SK-N-SH (cell line): ENCODE measurements at regions not wholly inside any gene's neighbourhood (a gene's known extent, or its start where the extent isn't known, plus 50 kb on each side); places are given as distances from the start of the nearest gene placed in this dataset.
"Not testable (repeated sequence)": the region's sequence is repeated elsewhere in the genome, so short reads cannot be mapped to it uniquely, and the experiment has no call there.

Source experiments
- FOXJ3 ChIP-seq: sonication (generic); formaldehyde crosslinking; IDR thresholded peaks from 2 replicates; pipeline ENCODE4 v1.5.1; 2020; ENCODE audit warnings: mild to moderate bottlenecking, missing genetic modification reagents
- TF ChIP-seq, protein P1 (sequence below): fragments of 200-600 bp; sonication (generic); IDR thresholded peaks from 2 replicates; pipeline ENCODE4 v1.6.1; 2017; ENCODE audit warnings: antibody characterized with exemption, mild to moderate bottlenecking, moderate library complexity
- TF ChIP-seq, protein P2 (sequence below): IDR thresholded peaks from 2 replicates; pipeline ENCODE4 v1.4.0; 2012; ENCODE audit warnings: low read depth
- TF ChIP-seq, protein P3 (sequence below): IDR thresholded peaks from 2 replicates; pipeline ENCODE4 v1.4.0; 2012; ENCODE audit warnings: low read depth, borderline replicate concordance

DNA sequence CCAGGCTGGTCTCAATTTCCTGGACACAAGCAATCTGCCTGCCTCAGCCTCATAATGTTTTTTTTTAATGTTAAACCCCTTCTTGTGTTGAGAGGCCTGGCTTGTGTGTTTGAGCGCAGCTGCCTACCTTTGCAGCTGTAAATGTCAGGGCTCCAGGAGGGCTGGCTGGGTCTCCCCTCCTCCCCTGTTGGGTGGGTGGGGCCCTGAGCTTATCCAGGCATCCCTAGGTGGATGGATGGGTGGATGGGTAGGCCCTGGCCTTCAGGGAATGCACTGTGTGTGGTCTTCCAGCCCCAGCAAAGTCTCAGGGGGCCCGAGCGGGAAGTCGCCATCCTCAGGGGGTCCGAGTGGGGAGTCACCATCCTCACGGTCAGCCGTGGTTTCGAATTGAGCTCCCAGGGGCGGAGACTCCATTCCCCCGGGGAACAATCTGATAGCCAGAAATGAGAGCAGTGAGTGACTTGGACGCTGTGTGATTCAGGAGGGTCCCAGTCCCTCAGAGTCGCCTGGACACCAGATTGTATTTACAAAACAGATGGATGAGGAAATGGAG lies 279.4 kb upstream of the PLGLB2 start:
- TF ChIP-seq, protein P1, sequence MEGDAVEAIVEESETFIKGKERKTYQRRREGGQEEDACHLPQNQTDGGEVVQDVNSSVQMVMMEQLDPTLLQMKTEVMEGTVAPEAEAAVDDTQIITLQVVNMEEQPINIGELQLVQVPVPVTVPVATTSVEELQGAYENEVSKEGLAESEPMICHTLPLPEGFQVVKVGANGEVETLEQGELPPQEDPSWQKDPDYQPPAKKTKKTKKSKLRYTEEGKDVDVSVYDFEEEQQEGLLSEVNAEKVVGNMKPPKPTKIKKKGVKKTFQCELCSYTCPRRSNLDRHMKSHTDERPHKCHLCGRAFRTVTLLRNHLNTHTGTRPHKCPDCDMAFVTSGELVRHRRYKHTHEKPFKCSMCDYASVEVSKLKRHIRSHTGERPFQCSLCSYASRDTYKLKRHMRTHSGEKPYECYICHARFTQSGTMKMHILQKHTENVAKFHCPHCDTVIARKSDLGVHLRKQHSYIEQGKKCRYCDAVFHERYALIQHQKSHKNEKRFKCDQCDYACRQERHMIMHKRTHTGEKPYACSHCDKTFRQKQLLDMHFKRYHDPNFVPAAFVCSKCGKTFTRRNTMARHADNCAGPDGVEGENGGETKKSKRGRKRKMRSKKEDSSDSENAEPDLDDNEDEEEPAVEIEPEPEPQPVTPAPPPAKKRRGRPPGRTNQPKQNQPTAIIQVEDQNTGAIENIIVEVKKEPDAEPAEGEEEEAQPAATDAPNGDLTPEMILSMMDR: not testable (repeated sequence)
- not testable (repeated sequence) for TF ChIP-seq FOXJ3 (CRISPR knock-in tag)
- TF ChIP-seq, protein P2, sequence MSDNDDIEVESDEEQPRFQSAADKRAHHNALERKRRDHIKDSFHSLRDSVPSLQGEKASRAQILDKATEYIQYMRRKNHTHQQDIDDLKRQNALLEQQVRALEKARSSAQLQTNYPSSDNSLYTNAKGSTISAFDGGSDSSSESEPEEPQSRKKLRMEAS: not testable (repeated sequence)
- TF ChIP-seq, protein P3, sequence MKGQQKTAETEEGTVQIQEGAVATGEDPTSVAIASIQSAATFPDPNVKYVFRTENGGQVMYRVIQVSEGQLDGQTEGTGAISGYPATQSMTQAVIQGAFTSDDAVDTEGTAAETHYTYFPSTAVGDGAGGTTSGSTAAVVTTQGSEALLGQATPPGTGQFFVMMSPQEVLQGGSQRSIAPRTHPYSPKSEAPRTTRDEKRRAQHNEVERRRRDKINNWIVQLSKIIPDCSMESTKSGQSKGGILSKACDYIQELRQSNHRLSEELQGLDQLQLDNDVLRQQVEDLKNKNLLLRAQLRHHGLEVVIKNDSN: not testable (repeated sequence)
